Stomach (tissue), 8 donors: ENCODE measurements at regions not wholly inside any gene's neighbourhood (a gene's known extent, or its start where the extent isn't known, plus 50 kb on each side); places are given as distances from the start of the nearest gene placed in this dataset.
A peak's percentile ranks its signal among the peaks of the same experiment; 100 is the strongest.

Experiments used
- DNase-seq, 2 donors: peaks; one replicate each; pipeline versions ENCODE4 v3.0.0 to v3.0.0-alpha.2; 2013 to 2019
- H3K27ac ChIP-seq, 5 donors: fragments of 200-600 bp in 4 of 5; sonication (generic) in 4 of 5; one replicate each; pipeline ENCODE4 v1.5.1; 2013 to 2019; ENCODE audit warnings: mild to moderate bottlenecking in 1 of 5, moderate library complexity in 1 of 5
- H3K27me3 ChIP-seq, 3 donors: fragments of 200-600 bp; sonication (generic); one replicate each; pipeline ENCODE4 v1.5.1; 2017 to 2019; ENCODE audit warnings: mixed run types in 1 of 3
- H3K36me3 ChIP-seq, 4 donors: fragments of 200-600 bp; sonication (generic); 1 replicate in 3 of 4; 2 replicates in 1 of 4; pipeline ENCODE4 v1.5.1; 2016 to 2019
- H3K4me1 ChIP-seq, 4 donors: fragments of 200-600 bp; sonication (generic); one replicate each; pipeline ENCODE4 v1.5.1; 2016 to 2019
- H3K4me3 ChIP-seq, 4 donors: fragments of 200-600 bp; sonication (generic) in 3 of 4; one replicate each; pipeline ENCODE4 v1.5.1; 2016 to 2019; ENCODE audit warnings: mild to moderate bottlenecking in 1 of 4
- H3K9me3 ChIP-seq, 4 donors: fragments of 200-600 bp; sonication (generic); one replicate each; pipeline ENCODE4 v1.5.1; 2016 to 2019
- CTCF ChIP-seq, 7 experiments: fragments of 450-650 bp in 4 of 7; fragments of 200-600 bp in 3 of 7; sonication (generic) in 3 of 7; IDR thresholded peaks; one replicate each; pipeline ENCODE4 v1.5.1; 2016 to 2019; ENCODE audit warnings: antibody characterized with exemption in 7 of 7, control low read depth in 2 of 7, mild to moderate bottlenecking in 1 of 7
- EP300 ChIP-seq: sonication (generic); formaldehyde crosslinking; IDR thresholded peaks from one replicate; pipeline ENCODE4 v1.6.1; 2017; ENCODE audit warnings: antibody characterized with exemption
- POLR2A ChIP-seq, 4 donors: fragments of 450-650 bp; IDR thresholded peaks; one replicate each; pipeline ENCODE4 v1.6.1; 2016; ENCODE audit warnings: antibody characterized with exemption in 4 of 4, control low read depth in 2 of 4, mild to moderate bottlenecking in 1 of 4, moderate library complexity in 1 of 4
- POLR2AphosphoS5 ChIP-seq, 3 donors: sonication (generic); formaldehyde crosslinking; IDR thresholded peaks; one replicate each; pipeline ENCODE4 v1.6.1; 2016; ENCODE audit warnings: antibody characterized with exemption in 3 of 3
- WGBS, 5 donors: extraction: QIAGEN DNeasy Blood & Tissue Kit in 3 of 5; methylation state at CpG; one replicate each; pipeline versions ENCODE4 v1.1.5 to v1.1.7; 2013 to 2018; 5-methylcytosine and 5-hydroxymethylcytosine counted together
- intact Hi-C: fragments of 100-400 bp; cut with DNase I; formaldehyde crosslinking; loops from one replicate; pipeline ENCODE4 v1.15.1; 2023; ENCODE audit warnings: low total_unique reads
- donor health status: healthy with polysubstance abuse.
- donor health status: Bipolar disorder and iron deficiency.
- donor health status: healthy.

DNA sequence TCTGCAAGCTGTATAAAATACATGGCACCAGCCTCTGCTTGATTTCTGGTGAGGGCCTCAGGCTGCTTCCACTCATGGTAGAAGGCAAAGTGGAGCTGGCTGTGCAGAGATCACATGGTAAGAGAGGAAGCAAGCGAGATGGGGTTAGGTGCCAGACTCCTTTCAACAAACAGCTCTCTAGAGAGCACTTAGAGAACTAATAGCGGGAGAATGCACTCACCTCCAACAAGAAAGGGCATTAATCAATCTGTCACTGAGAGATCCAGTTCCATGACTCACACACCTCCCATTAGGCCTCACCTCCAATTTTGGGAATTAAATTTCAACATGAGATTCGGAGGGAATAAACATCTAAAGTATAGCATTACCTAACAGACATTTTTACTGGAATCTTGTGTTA, 644.1 kb upstream of the ARRDC4 start:
- Histone ChIP-seq H3K9me3 (no peaks in the 10 kb centered on the region), H3K27ac (no peak overlapping the region), H3K4me3 (no peak overlapping the region), H3K36me3 (no peaks in the 10 kb centered on the region), H3K4me1 (no peaks in the 10 kb centered on the region), H3K27me3 (no peaks in the 10 kb centered on the region)
- intact Hi-C loops: no loop called here
- DNase-seq: no peak
- TF ChIP-seq CTCF (IDR thresholded peaks at IDR 0.05) (no peak), POLR2A (IDR thresholded peaks at IDR 0.05) (no peak), POLR2AphosphoS5 (IDR thresholded peaks at IDR 0.05) (no peak), EP300 (no peak)
- WGBS, 5 donors: 52 to 74% (median 66%) methylated on average over 3 of the region's 3 CpGs

DNA sequence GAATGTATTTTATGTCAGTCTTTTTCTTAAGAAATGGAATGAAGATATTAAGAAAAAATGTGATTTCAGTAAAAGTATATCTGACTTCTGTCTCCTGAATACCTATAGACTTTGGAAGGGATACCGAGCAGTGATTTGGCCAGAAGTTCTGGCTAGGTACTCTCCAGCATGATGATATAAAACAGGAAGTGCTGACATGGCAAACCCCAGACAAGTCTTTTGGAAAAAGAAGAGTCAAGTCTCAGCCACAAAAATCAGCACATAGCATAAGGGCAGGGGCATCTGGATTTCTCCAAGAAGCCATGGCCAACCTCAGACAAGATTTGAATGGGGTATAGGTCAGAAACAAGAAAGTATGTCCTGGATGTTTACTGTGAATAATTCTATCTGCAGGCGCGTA, 643.3 kb upstream of the ARRDC4 start:
- H3K36me3 ChIP-seq: no peaks in the 10 kb centered on the region
- H3K27me3 ChIP-seq: no peaks in the 10 kb centered on the region
- TF ChIP-seq EP300: no peak
- TF ChIP-seq CTCF (IDR thresholded peaks at IDR 0.05): no peak
- TF ChIP-seq POLR2A (IDR thresholded peaks at IDR 0.05): no peak
- no peak for TF ChIP-seq POLR2AphosphoS5 (IDR thresholded peaks at IDR 0.05)
- H3K9me3 ChIP-seq: no peaks in the 10 kb centered on the region
- H3K4me1 ChIP-seq: no peaks in the 10 kb centered on the region
- no peak overlapping the region for H3K27ac ChIP-seq
- no peak for DNase-seq
- no peak overlapping the region for H3K4me3 ChIP-seq
- WGBS, 5 donors: 89 to 97% (median 94%) methylated on average over 3 of the region's 3 CpGs
- intact Hi-C loops: no loop called here

GRCh38 chr15:97319291-97319690, 641.2 kb upstream of the ARRDC4 start:
- H3K4me1 ChIP-seq: no peaks in the 10 kb centered on the region
- H3K27ac ChIP-seq: no peak overlapping the region
- TF ChIP-seq EP300 (no peak), POLR2AphosphoS5 (IDR thresholded peaks at IDR 0.05) (no peak), POLR2A (IDR thresholded peaks at IDR 0.05) (no peak), CTCF (IDR thresholded peaks at IDR 0.05) (no peak)
- H3K27me3 ChIP-seq: no peaks in the 10 kb centered on the region
- no peaks in the 10 kb centered on the region for H3K9me3 ChIP-seq
- intact Hi-C loops: no loop called here
- H3K4me3 ChIP-seq: no peak overlapping the region
- no peaks in the 10 kb centered on the region for H3K36me3 ChIP-seq
- peak in 1 of 2 donors; percentile 9 for DNase-seq
- WGBS, 5 donors: 33 to 54% (median 42%) methylated on average over 5 of the region's 5 CpGs

DNA sequence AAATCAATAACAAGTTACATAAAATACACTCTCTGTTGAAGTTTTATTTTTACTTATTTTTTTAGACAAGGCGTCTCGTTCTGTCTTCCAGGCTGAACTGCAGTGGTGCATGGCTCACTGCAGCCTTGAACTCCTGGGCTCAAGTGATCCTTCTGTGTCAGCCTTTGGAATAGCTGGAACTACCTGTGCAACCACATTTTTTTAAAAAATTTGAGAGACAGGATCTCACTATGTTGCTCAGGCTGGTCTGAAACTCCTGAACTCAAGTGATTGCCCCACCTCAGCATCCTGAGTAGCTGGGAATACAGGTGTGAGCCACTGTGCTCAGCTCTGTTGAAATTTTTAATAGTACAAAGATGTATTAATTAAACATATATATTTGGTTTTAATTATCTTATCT, 614.3 kb upstream of the ARRDC4 start:
- H3K4me3 ChIP-seq: no peak overlapping the region

More for the DNA sequence above, 614.3 kb upstream of the ARRDC4 start:
- H3K9me3 ChIP-seq: peaks cover 4 to 15% (median 6%) of the 10 kb centered on the region in 4 donors
- 86 to 97% (median 95%) methylated on average over 2 of the region's 2 CpGs for WGBS, 5 donors
- no peak for DNase-seq
- TF ChIP-seq POLR2A (IDR thresholded peaks at IDR 0.05) (no peak), EP300 (no peak), CTCF (IDR thresholded peaks at IDR 0.05) (no peak), POLR2AphosphoS5 (IDR thresholded peaks at IDR 0.05) (no peak)
- no peaks in the 10 kb centered on the region for H3K4me1 ChIP-seq
- H3K27me3 ChIP-seq: no peaks in the 10 kb centered on the region
- H3K27ac ChIP-seq: no peak overlapping the region
- no peaks in the 10 kb centered on the region for H3K36me3 ChIP-seq
- intact Hi-C loops: no loop called here
